Daoy (cell line): ENCODE measurements at regions not wholly inside any gene's neighbourhood (a gene's known extent, or its start where the extent isn't known, plus 50 kb on each side); places are given as distances from the start of the nearest gene placed in this dataset.
"Not testable (repeated sequence)": the region's sequence is repeated elsewhere in the genome, so short reads cannot be mapped to it uniquely, and the experiment has no call there.

Experiments
- DNase-seq: peaks from one replicate; pipeline ENCODE4 v3.0.0-alpha.2; 2015; ENCODE audit warnings: low read depth

- DNase-seq: no peak
These were observed 66.8 kb upstream of the KBTBD8 start for GRCh38 chr3:66931291-66931690.

- DNase-seq: no peak
These were observed 66.4 kb upstream of the KBTBD8 start for GRCh38 chr3:66931699-66932098.

GRCh38 chr3:66933233-66933632, 64.9 kb upstream of the KBTBD8 start:
- DNase-seq: no peak

- DNase-seq: no peak
These were observed 64.1 kb upstream of the KBTBD8 start for GRCh38 chr3:66934041-66934440.

DNA sequence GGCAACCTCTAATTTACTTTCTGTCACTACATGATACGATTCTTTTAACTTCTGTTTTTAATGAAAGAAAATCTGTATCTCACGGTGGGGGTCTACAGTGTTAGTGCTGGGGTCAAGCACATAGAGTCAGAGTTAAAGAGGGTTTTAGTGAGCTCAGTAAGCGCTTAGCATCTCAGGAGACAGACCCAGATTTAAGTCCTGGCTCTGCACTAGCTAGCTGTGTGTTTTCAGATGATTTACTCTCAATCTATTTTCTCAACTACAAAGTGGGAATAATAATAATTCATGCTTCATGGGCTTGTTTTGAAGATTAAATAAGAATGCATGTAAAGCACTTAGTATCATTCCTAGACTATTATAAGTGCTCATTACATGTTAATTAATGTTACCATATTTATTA, 63.4 kb upstream of the KBTBD8 start:
- DNase-seq: no peak

DNA sequence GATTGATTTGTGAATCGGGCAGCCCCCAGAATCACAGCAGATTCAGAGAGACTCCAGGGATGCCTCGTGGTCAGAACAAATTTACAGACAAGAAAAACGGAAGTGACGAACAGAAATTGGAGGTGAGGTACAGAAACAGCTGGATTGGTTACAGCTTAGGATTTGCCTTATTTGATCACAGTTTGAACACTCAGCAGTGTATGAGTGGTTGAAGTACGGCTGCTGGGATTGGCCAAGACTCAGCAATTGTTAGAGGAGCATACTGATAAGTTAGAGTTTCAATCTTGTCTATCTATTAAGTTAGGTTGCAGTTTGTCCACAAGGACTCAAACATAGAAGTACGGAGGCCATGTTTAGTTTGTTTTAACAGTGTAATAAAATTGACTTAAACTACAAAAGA, 61.1 kb upstream of the KBTBD8 start:
- not testable (repeated sequence) for DNase-seq

DNA sequence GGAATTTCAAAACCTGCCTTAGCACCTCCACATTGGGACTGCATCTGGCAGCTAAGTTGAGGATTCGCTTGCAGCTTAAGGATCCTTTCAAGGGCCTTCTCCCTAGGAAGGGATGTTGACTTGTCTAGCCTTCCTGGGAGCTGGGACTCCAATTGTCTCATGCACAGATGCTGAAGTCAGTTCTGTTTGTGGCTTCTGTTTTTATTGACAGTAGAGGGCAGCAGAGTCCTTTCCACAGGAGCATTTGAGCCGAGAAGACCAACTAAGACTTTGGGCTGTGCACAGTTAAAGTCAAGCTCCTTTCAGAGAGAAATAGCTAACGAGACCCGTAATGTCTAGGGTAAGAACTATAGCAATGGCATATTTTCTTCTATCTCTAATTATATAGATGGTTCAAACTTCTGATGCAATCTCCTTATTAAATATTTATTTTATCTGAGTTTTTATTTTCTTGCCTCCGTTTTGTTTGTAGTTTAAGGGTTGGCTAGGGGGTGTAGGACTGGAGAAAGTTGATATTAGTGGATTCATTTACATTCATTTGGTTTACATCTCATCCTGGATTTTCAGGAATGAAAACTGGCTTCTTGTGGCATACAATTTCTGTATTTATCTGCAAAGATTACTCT, 59.7 kb upstream of the KBTBD8 start:
- peak; percentile 15 for DNase-seq

DNA sequence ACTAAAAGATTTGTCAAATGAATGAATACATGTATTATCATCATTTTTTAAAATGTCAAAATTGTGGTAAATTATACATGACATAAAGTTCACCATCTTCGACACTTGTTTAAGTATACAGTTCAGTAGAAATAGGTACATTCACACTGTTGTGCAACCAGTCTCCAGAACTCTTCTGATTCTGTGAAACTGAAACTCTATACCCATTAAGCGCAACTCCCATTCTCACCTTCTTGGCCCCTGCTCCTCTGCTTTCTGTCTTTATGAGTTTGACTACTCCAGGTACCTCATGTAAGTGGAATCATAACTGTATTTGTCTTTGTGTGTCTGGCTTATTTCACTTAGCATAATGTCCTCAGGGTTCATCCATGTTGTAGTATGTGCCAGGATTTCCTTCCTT, 50.1 kb upstream of the KBTBD8 start:
- no peak for DNase-seq
